GM12874 (cell line): ENCODE measurements at regions not wholly inside any gene's neighbourhood (a gene's known extent, or its start where the extent isn't known, plus 50 kb on each side); places are given as distances from the start of the nearest gene placed in this dataset.

ENCODE experiments used
- TF ChIP-seq, protein P1 (sequence below): IDR thresholded peaks from 2 replicates; pipeline ENCODE4 v1.5.1; 2011; ENCODE audit warnings: low read depth, mild to moderate bottlenecking, control low read depth, low read length, moderate library complexity; ENCODE audit not compliant: insufficient read depth

- TF ChIP-seq, protein P1, sequence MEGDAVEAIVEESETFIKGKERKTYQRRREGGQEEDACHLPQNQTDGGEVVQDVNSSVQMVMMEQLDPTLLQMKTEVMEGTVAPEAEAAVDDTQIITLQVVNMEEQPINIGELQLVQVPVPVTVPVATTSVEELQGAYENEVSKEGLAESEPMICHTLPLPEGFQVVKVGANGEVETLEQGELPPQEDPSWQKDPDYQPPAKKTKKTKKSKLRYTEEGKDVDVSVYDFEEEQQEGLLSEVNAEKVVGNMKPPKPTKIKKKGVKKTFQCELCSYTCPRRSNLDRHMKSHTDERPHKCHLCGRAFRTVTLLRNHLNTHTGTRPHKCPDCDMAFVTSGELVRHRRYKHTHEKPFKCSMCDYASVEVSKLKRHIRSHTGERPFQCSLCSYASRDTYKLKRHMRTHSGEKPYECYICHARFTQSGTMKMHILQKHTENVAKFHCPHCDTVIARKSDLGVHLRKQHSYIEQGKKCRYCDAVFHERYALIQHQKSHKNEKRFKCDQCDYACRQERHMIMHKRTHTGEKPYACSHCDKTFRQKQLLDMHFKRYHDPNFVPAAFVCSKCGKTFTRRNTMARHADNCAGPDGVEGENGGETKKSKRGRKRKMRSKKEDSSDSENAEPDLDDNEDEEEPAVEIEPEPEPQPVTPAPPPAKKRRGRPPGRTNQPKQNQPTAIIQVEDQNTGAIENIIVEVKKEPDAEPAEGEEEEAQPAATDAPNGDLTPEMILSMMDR: no peak
Observed at GRCh38 chr14:71181215-71182003, 274.1 kb downstream of the PCNX1 start.

GRCh38 chr14:71183876-71184689 is 276.8 kb downstream of the PCNX1 start:
- TF ChIP-seq, protein P1: no peak

- TF ChIP-seq, protein P1: no peak
Observed at GRCh38 chr14:71185637-71186036, 278.4 kb downstream of the PCNX1 start.

GRCh38 chr14:71187633-71188356 is 280.5 kb downstream of the PCNX1 start:
- TF ChIP-seq, protein P1: no peak

DNA sequence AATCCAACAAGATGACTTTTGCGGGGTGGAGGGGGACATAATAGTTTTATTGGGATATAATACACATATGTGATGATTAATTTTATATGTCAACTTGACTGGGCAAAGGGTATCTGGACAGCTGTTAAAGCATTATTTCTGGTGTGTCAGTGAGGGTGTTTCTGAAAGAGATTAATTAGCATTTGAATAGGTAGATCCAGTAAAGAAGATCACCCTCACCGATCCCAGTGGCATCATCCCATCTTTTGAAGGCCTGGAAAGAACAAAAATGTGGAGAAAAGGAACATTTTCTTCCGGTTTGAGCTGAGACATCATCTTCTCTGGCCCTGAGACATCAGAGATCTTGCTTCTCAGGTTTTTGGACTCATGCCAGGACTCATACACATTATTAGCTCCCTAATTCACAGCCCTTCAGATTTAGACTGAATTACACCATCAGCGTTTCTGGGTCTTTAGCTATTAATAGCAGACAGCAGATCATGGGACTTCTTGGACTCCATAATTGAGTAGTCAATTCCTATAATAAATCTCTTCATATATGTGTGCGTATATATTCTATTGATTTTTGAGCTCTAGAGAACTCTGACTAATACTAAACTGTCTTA is 283.6 kb downstream of the PCNX1 start:
- TF ChIP-seq, protein P1: no peak

DNA sequence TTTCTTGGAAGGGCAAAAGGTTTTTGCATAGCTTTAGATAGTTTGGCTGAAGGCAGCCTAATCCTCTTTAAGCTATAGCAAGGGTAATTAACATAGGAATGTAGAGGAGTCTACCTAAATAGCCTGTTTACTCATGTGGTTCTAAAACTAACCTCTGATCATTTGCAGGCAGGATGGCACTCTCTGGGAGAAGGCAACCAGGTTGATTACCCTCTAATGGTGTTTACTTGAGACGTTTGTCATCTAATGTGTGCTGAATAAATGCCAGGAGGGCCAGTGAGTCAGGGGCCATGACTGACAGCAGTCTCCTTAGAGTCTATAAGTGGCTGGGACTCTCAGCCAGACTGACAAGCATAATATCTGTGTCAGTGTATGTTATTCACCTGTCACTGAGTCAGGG is 286.4 kb downstream of the PCNX1 start:
- TF ChIP-seq, protein P1: no peak
